WTC11 (cell line): ENCODE measurements at regions not wholly inside any gene's neighbourhood (a gene's known extent, or its start where the extent isn't known, plus 50 kb on each side); places are given as distances from the start of the nearest gene placed in this dataset.

Source experiments
- ATF3 ChIP-seq: sonication (generic); formaldehyde crosslinking; conservative IDR thresholded peaks from 2 replicates; pipeline ENCODE4 v1.8.1; 2022; ENCODE audit warnings: mild to moderate bottlenecking, missing genetic modification reagents
- CTCF ChIP-seq: fragments of 200-600 bp; IDR thresholded peaks from 2 replicates; pipeline ENCODE4 v1.8.0; 2022; ENCODE audit warnings: antibody characterized with exemption
- ESRRA ChIP-seq: sonication (generic); formaldehyde crosslinking; IDR thresholded peaks from 2 replicates; pipeline ENCODE4 v1.8.1; 2022; ENCODE audit warnings: mild to moderate bottlenecking, missing genetic modification reagents, borderline replicate concordance
- FOXK1 ChIP-seq: sonication (generic); formaldehyde crosslinking; IDR thresholded peaks from 2 replicates; pipeline ENCODE4 v1.8.0; 2022; ENCODE audit warnings: mild to moderate bottlenecking, moderate library complexity, missing genetic modification reagents
- JUN ChIP-seq: sonication (generic); formaldehyde crosslinking; IDR thresholded peaks from 2 replicates; pipeline ENCODE4 v1.8.0; 2023; ENCODE audit warnings: mild to moderate bottlenecking, missing genetic modification reagents
- PREB ChIP-seq: sonication (generic); formaldehyde crosslinking; IDR thresholded peaks from 2 replicates; pipeline ENCODE4 v1.8.1; 2022; ENCODE audit warnings: mild to moderate bottlenecking, missing genetic modification reagents, moderate library complexity, borderline replicate concordance
- SP1 ChIP-seq: sonication (generic); formaldehyde crosslinking; conservative IDR thresholded peaks from 2 replicates; pipeline ENCODE4 v1.8.1; 2022; ENCODE audit warnings: missing genetic modification reagents
- USF2 ChIP-seq: sonication (generic); formaldehyde crosslinking; IDR thresholded peaks from 2 replicates; pipeline ENCODE4 v1.8.1; 2023; ENCODE audit warnings: mild to moderate bottlenecking, missing genetic modification reagents, moderate library complexity
- ZBTB21 ChIP-seq: sonication (generic); formaldehyde crosslinking; IDR thresholded peaks from 2 replicates; pipeline ENCODE4 v1.8.1; 2023; ENCODE audit warnings: mild to moderate bottlenecking, missing genetic modification reagents, borderline replicate concordance
- ZNF138 ChIP-seq: sonication (generic); formaldehyde crosslinking; conservative IDR thresholded peaks from 2 replicates; pipeline ENCODE4 v1.8.1; 2022; ENCODE audit warnings: mild to moderate bottlenecking, moderate library complexity, missing genetic modification reagents
- ZSCAN18 ChIP-seq: fragments of 250-450 bp; sonication (Bioruptor Pico); IDR thresholded peaks from 2 replicates; pipeline ENCODE4 v2.1.2; 2022; ENCODE audit warnings: mild to moderate bottlenecking, moderate library complexity

GRCh38 chr7:41874201-41874785 is 171.4 kb upstream of the INHBA start:
- TF ChIP-seq CTCF (no peak), USF2 (CRISPR knock-in tag) (no peak), ZBTB21 (CRISPR knock-in tag) (no peak), ATF3 (CRISPR knock-in tag) (no peak), JUN (no peak), SP1 (CRISPR knock-in tag) (no peak), ESRRA (no peak), PREB (CRISPR knock-in tag) (no peak), FOXK1 (CRISPR knock-in tag) (no peak), ZNF138 (CRISPR knock-in tag) (no peak), ZSCAN18 (no peak)
